GM12878 (cell line): ENCODE measurements at regions not wholly inside any gene's neighbourhood (a gene's known extent, or its start where the extent isn't known, plus 50 kb on each side); places are given as distances from the start of the nearest gene placed in this dataset.

Experiments used
- ATAC-seq: fragments of 200-7000 bp; cut with Tn5 transposase; 3 replicates; pipeline ENCODE4 v1.9.1; 2020; ENCODE audit warnings: mild to moderate bottlenecking, moderate library complexity
- BruUV-seq: library from RNA; stranded (reverse); fragments of 400-500 nt; replicated peaks from 2 replicates; lab custom pipeline; 2021; lab: Mats Ljungman, UMichigan
- CTCF ChIA-PET: fragments of 300-600 bp; sonication (Branson Sonifier 250); formaldehyde crosslinking; extraction: SDS; loops from one replicate; lab custom pipeline; 2021; ENCODE audit warnings: inconsistent platforms; lab: Yijun Ruan, JAX
- POLR2A ChIA-PET: fragments of 350-600 bp; formaldehyde crosslinking; extraction: SDS; loops from one replicate; lab custom pipeline; 2021; ENCODE audit warnings: inconsistent platforms; lab: Charles Lee
- RAD21 ChIA-PET: fragments of 300-600 bp; sonication (Branson Sonifier 250); formaldehyde crosslinking; loops from one replicate; lab custom pipeline; 2023; ENCODE audit warnings: antibody characterized with exemption; ENCODE audit not compliant: unreplicated experiment; lab: Charles Lee
- SMC1A ChIA-PET: fragments of 300-600 bp; sonication (Branson Sonifier 250); formaldehyde crosslinking; loops from one replicate; lab custom pipeline; 2023; ENCODE audit not compliant: unreplicated experiment, uncharacterized antibody; lab: Charles Lee
- DNase-seq: peaks from one replicate; pipeline ENCODE4 v3.0.0-alpha.2; 2011; ENCODE audit warnings: low read depth, low spot score
- FAIRE-seq: peaks from 3 replicates; lab custom pipeline; 2011; peaks lifted over from hg19 to GRCh38; lab: Jason Lieb, UNC
- H2AFZ ChIP-seq: 2 replicates; pipeline ENCODE4 v1.6.0; 2011; ENCODE audit warnings: low read depth, low read length, control low read depth; ENCODE audit not compliant: control insufficient read depth
- H3K27ac ChIP-seq: 2 replicates; pipeline ENCODE4 v1.5.1; 2011; ENCODE audit warnings: control low read depth; ENCODE audit not compliant: control insufficient read depth, insufficient read depth
- H3K27me3 ChIP-seq, 2 experiments: replicated peaks in 1 of 2; 2 replicates each; pipeline versions ENCODE4 v1.6.0 to v1.6.1; 2011; ENCODE audit warnings: low read length in 1 of 2; ENCODE audit not compliant: control insufficient read depth in 2 of 2, insufficient read depth in 2 of 2
- H3K36me3 ChIP-seq, 2 experiments: 2 replicates each; pipeline ENCODE4 v1.5.1; 2011; ENCODE audit warnings: low read length in 1 of 2; ENCODE audit not compliant: control insufficient read depth in 2 of 2, insufficient read depth in 2 of 2
- H3K4me1 ChIP-seq: 2 replicates; pipeline ENCODE4 v1.6.1; 2011; ENCODE audit warnings: mild to moderate bottlenecking, low read length, moderate library complexity, mixed read lengths; ENCODE audit not compliant: control insufficient read depth, insufficient read depth
- H3K4me2 ChIP-seq: 2 replicates; pipeline ENCODE4 v1.6.0; 2011; ENCODE audit warnings: control low read depth; ENCODE audit not compliant: control insufficient read depth, insufficient read depth
- H3K4me3 ChIP-seq: fragments of 200-600 bp; sonication (generic); 2 replicates; pipeline ENCODE4 v1.5.1; 2016
- H3K79me2 ChIP-seq: 2 replicates; pipeline ENCODE4 v1.6.0; 2011; ENCODE audit warnings: low read length; ENCODE audit not compliant: control insufficient read depth, insufficient read depth
- H3K9ac ChIP-seq: 2 replicates; pipeline ENCODE4 v1.8.0; 2011; ENCODE audit warnings: low read length, control low read depth, mixed read lengths; ENCODE audit not compliant: control insufficient read depth, insufficient read depth
- H3K9me3 ChIP-seq: replicated peaks from 3 replicates; pipeline ENCODE4 v1.5.1; 2011; ENCODE audit warnings: mild to moderate bottlenecking, low read length; ENCODE audit not compliant: control insufficient read depth, insufficient read depth
- H4K20me1 ChIP-seq: 2 replicates; pipeline ENCODE4 v1.6.0; 2011; ENCODE audit not compliant: control insufficient read depth, insufficient read depth
- DPF2 ChIP-seq: fragments of 450-650 bp; IDR thresholded peaks from 2 replicates; pipeline ENCODE4 v1.6.1; 2017; ENCODE audit warnings: mild to moderate bottlenecking
- RAD21 ChIP-seq: IDR thresholded peaks from 2 replicates; pipeline ENCODE4 v1.6.1; 2011; ENCODE audit warnings: mild to moderate bottlenecking, low read depth, low read length, moderate library complexity; ENCODE audit not compliant: insufficient read depth
- ZZZ3 ChIP-seq: IDR thresholded peaks from 2 replicates; pipeline ENCODE4 v1.6.1; 2011; ENCODE audit warnings: low read depth; ENCODE audit not compliant: control insufficient read depth, insufficient read length
- WGBS: methylation state at CpG from one replicate; pipeline ENCODE4 v1.1.6; 2016; ENCODE audit warnings: low lambda C conversion rate; ENCODE audit not compliant: insufficient replicate concordance, insufficient coverage; ENCODE audit errors: missing lambda C conversion rate; 5-methylcytosine and 5-hydroxymethylcytosine counted together
- in situ Hi-C: fragments of 300-500 bp; cut with MboI; formaldehyde crosslinking; loops from 9 replicates; pipeline ENCODE4 v1.14.3; 2018; ENCODE audit warnings: mixed read lengths
- intact Hi-C: fragments of 100-400 bp; cut with micrococcal nuclease; formaldehyde crosslinking; loops from one replicate; pipeline ENCODE4 v1.14.2; 2022; ENCODE audit not compliant: unreplicated experiment
- TF ChIP-seq, protein P1 (sequence below): IDR thresholded peaks from 2 replicates; pipeline ENCODE4 v1.6.1; 2011; ENCODE audit warnings: low read depth, mild to moderate bottlenecking, low read length, moderate library complexity, borderline replicate concordance; ENCODE audit errors: extremely low read depth
- TF ChIP-seq, protein P2 (sequence below): IDR thresholded peaks from 2 replicates; pipeline ENCODE4 v1.6.1; 2011; ENCODE audit warnings: mild to moderate bottlenecking, low read depth, low read length, moderate library complexity; ENCODE audit not compliant: insufficient replicate concordance

GRCh38 chr11:23006730-23007129 is 146.5 kb upstream of the CCDC179 start:
- Histone ChIP-seq H3K9ac (no peak overlapping the region), H3K79me2 (no peaks in the 10 kb centered on the region), H3K27ac (no peak overlapping the region), H3K4me2 (no peak overlapping the region), H3K36me3 (no peaks in the 10 kb centered on the region), H2AFZ (no peak overlapping the region), H3K9me3 (no peaks in the 10 kb centered on the region), H4K20me1 (no peaks in the 10 kb centered on the region), H3K27me3 (no peaks in the 10 kb centered on the region), H3K4me1 (no peaks in the 10 kb centered on the region), H3K4me3 (no peak overlapping the region)
- DNase-seq (no peak), FAIRE-seq (no peak), ATAC-seq (no peak)
- WGBS, result 6% methylated on average over 4 of the region's 4 CpGs
- ChIA-PET RAD21 (no interaction called here), CTCF (interaction anchor here (1.1 kb wide), 1 partner anchor 131 kb away, joined by 3 read pairs; no protein-coding TSS in a partner anchor), POLR2A (no interaction called here), SMC1A (no interaction called here)
- no peak for TF ChIP-seq DPF2
- BruUV-seq, result no TSS peak
- intact Hi-C loops (no loop called here), in situ Hi-C loops (no loop called here)

DNA sequence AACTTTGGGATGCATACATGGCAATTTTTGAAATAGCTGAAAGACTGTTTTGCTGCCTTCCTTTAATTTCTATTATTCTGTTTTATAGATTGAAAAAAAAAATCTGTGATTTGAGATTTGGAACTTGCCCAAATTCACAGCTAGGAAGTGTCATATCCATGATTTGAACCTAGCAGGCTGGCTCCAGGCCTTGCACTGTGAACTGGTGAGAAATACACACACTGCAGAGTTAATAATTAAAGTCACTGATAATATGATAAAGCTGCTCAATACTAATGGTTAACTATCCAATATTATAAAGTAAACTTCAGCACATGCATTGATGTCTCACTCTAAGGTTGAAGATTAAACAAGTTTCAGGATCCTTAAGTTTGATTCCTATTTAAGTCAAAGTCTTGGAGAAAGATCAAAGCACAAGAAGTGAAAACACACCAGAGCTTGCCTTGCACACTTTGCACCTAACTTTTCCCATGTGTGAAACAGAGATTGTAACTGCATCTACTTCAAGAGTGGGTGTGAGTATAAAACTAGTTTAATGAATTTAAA is 150.6 kb upstream of the CCDC179 start:
- in situ Hi-C loops (no loop called here), intact Hi-C loops (no loop called here)
- no peaks in the 10 kb centered on the region for H3K27me3 ChIP-seq
- ChIA-PET RAD21 (no interaction called here), POLR2A (no interaction called here), CTCF (interaction anchor here (0.8 to 0.9 kb wide), 2 partner anchors 10 to 12 kb away, joined by 3 read pairs; no protein-coding TSS in a partner anchor), SMC1A (no interaction called here)
- no peaks in the 10 kb centered on the region for H3K36me3 ChIP-seq
- no peaks in the 10 kb centered on the region for H4K20me1 ChIP-seq
- no peaks in the 10 kb centered on the region for H3K79me2 ChIP-seq
- H3K4me1 ChIP-seq, result no peaks in the 10 kb centered on the region
- H3K9ac ChIP-seq, result no peak overlapping the region
- FAIRE-seq, result no peak
- TF ChIP-seq ZZZ3 (no peak), RAD21 (no peak)
- TF ChIP-seq, protein P1, sequence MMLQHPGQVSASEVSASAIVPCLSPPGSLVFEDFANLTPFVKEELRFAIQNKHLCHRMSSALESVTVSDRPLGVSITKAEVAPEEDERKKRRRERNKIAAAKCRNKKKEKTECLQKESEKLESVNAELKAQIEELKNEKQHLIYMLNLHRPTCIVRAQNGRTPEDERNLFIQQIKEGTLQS, result no peak
- TF ChIP-seq, protein P2, sequence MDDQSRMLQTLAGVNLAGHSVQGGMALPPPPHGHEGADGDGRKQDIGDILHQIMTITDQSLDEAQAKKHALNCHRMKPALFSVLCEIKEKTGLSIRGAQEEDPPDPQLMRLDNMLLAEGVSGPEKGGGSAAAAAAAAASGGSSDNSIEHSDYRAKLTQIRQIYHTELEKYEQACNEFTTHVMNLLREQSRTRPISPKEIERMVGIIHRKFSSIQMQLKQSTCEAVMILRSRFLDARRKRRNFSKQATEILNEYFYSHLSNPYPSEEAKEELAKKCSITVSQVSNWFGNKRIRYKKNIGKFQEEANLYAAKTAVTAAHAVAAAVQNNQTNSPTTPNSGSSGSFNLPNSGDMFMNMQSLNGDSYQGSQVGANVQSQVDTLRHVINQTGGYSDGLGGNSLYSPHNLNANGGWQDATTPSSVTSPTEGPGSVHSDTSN, result no peak
- no peak overlapping the region for H3K27ac ChIP-seq
- H3K9me3 ChIP-seq, result no peaks in the 10 kb centered on the region
- no TSS peak for BruUV-seq
- no peak overlapping the region for H3K4me2 ChIP-seq
- DNase-seq, result no peak
- H3K4me3 ChIP-seq, result no peak overlapping the region
- ATAC-seq, result no peak
- no peak overlapping the region for H2AFZ ChIP-seq
